GM06990 (cell line): ENCODE measurements at regions not wholly inside any gene's neighbourhood (a gene's known extent, or its start where the extent isn't known, plus 50 kb on each side); places are given as distances from the start of the nearest gene placed in this dataset.

Source experiments
- DNase-seq: peaks from one replicate; pipeline ENCODE4 v3.0.0-alpha.2; 2011; ENCODE audit not compliant: insufficient read length; ENCODE audit errors: extremely low read depth
- H3K27me3 ChIP-seq: replicated peaks from 2 replicates; pipeline ENCODE4 v1.6.0; 2011; ENCODE audit warnings: low read length; ENCODE audit not compliant: control insufficient read depth, insufficient read depth
- H3K36me3 ChIP-seq: 2 replicates; pipeline ENCODE4 v1.5.1; 2011; ENCODE audit warnings: low read length; ENCODE audit not compliant: control insufficient read depth, insufficient read depth
- H3K4me3 ChIP-seq: replicated peaks from 2 replicates; pipeline ENCODE4 v1.5.1; 2011; ENCODE audit warnings: low read depth, mild to moderate bottlenecking, control low read depth, low read length
- TF ChIP-seq, protein P1 (sequence below): IDR thresholded peaks from 2 replicates; pipeline ENCODE4 v1.5.1; 2011; ENCODE audit warnings: low read length, control low read depth, mild to moderate bottlenecking, inconsistent platforms; ENCODE audit not compliant: insufficient read depth, poor library complexity, severe bottlenecking

DNA sequence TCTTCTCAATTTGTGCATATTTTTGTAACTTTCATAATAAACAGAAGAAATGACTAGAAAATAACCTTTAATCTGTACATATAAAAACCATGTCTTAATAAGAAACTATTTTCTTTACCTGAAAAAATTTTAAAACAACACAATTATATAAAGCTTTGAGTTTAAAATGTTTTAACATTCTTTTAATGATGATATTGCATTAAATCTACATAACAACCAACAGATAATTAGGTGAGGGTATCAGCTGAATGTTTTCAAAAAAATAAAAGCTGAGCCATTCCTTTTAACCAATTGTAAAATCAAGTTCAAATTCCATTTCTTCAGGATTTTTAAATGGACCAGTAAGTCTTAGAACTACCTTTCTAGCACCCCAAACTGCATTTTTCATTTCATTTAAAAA is 1185.0 kb upstream of the CITED2 start:
- no peaks in the 10 kb centered on the region for H3K27me3 ChIP-seq
- no peak for DNase-seq
- no peaks in the 10 kb centered on the region for H3K36me3 ChIP-seq
- TF ChIP-seq, protein P1, sequence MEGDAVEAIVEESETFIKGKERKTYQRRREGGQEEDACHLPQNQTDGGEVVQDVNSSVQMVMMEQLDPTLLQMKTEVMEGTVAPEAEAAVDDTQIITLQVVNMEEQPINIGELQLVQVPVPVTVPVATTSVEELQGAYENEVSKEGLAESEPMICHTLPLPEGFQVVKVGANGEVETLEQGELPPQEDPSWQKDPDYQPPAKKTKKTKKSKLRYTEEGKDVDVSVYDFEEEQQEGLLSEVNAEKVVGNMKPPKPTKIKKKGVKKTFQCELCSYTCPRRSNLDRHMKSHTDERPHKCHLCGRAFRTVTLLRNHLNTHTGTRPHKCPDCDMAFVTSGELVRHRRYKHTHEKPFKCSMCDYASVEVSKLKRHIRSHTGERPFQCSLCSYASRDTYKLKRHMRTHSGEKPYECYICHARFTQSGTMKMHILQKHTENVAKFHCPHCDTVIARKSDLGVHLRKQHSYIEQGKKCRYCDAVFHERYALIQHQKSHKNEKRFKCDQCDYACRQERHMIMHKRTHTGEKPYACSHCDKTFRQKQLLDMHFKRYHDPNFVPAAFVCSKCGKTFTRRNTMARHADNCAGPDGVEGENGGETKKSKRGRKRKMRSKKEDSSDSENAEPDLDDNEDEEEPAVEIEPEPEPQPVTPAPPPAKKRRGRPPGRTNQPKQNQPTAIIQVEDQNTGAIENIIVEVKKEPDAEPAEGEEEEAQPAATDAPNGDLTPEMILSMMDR: no peak
- H3K4me3 ChIP-seq: no peak overlapping the region

DNA sequence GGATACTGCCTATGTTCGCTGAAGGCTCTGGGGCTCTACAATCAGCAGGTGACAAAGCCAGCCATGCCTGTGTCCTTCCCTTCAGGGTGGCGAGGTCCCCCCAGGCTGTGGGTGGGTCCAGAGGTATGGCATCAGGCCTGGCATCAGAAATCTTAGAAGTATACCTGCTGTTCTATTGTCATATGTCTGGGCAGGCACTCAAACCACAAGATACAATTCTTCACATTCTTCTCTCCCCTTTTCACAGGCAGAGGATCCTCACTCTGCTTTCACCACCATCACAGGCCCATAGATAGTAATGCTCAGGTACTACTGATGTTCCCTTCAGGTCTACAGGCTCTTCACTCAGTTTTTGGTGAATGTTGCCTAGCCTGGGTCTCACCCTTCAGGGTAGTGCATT is 1180.0 kb upstream of the CITED2 start:
- H3K36me3 ChIP-seq: no peaks in the 10 kb centered on the region
- TF ChIP-seq, protein P1: no peak
- no peaks in the 10 kb centered on the region for H3K27me3 ChIP-seq
- no peak overlapping the region for H3K4me3 ChIP-seq
- DNase-seq: no peak

DNA sequence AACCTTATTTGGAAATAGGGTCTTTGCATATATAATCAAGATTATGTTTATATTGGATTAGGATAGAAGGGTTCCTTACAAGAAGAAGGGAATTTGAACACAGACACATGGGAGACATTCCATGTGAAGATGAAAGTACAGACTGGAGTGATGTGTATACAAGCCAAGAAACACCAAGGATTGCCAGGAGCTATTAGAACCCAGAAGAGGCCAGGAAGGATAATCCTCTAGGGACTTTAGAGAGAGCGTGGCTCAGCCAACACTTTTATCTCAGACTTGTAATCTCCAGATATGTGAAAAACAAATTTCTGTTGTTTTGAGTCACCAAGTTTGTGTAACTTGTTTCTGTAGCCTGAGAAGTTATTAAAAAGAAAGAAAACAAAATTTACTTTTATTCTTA is 1173.9 kb upstream of the CITED2 start:
- H3K4me3 ChIP-seq: no peak overlapping the region
- TF ChIP-seq, protein P1: no peak
- H3K36me3 ChIP-seq: no peaks in the 10 kb centered on the region
- no peaks in the 10 kb centered on the region for H3K27me3 ChIP-seq
- DNase-seq: no peak

DNA sequence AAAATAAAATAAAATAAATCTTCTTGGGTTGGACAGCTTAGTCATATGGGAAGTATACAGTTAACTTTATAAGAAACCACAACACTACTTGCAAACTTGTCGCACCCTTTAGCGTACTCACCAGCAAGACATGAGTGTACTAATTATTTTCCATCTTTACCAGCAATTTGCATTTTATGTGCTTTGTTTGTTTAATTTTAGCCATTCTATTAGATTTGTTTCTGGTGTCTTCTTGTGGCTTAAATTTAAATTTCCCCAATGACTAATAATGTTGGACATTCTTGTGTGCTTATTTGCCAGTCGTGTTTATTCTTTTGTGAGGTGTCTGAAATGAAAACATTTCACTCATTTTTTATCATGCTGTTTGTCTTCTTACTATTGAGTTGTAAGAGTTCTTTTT is 1172.2 kb upstream of the CITED2 start:
- Histone ChIP-seq H3K27me3 (no peaks in the 10 kb centered on the region), H3K4me3 (no peak overlapping the region), H3K36me3 (no peaks in the 10 kb centered on the region)
- no peak for DNase-seq
- TF ChIP-seq, protein P1: no peak

DNA sequence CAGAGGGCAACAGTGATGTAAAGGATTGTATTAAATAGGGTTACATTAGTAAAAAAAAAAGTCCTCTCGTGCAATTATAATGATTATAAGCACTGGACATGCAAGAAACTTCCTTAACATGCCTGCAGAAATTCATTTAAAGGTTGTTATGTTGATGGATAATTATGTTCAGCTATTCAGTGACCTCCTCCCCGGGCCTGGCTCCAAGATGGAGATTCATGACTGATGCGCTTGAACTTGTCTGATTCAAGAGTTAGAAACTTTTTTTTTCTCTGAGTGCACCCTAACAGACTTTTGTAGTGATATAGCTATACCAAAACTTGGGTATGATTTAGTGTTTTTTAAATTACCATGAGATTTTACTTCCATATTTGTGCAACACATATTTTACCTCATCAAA is 1170.0 kb upstream of the CITED2 start:
- H3K4me3 ChIP-seq: no peak overlapping the region
- H3K36me3 ChIP-seq: no peaks in the 10 kb centered on the region

DNA sequence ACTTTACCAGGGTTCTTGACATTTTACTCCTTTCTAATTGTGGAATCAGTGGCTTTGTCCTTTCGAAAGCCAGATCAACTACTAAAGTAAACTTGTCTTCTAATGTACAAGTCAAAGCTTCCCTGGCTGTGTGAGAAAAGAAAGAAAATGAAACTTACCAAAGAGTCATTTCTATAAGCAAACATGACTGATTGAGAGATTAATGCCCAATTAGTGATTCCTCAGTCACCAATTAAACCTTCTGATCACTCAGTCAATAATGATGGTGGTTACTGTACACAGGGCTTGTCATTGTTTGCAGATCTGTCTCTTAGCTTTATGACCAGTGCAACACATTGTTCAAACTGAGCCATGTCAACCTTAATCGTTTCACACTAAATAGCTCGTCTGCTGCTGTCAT is 1168.4 kb upstream of the CITED2 start:
- TF ChIP-seq, protein P1: no peak
- DNase-seq: peak; percentile 44
- H3K27me3 ChIP-seq: no peaks in the 10 kb centered on the region
- no peak overlapping the region for H3K4me3 ChIP-seq
- H3K36me3 ChIP-seq: no peaks in the 10 kb centered on the region

More for the DNA sequence above, 1170.0 kb upstream of the CITED2 start:
- DNase-seq: no peak
- TF ChIP-seq, protein P1: no peak
- no peaks in the 10 kb centered on the region for H3K27me3 ChIP-seq
